Kasumi-1 (cell line): ENCODE measurements at regions not wholly inside any gene's neighbourhood (a gene's known extent, or its start where the extent isn't known, plus 50 kb on each side); places are given as distances from the start of the nearest gene placed in this dataset.
A peak's percentile ranks its signal among the peaks of the same experiment; 100 is the strongest.

Experiments
- DNase-seq, 2 experiments: peaks; one replicate each; lab custom pipeline; 2025; lab: John Stamatoyannopoulos, UW

DNA sequence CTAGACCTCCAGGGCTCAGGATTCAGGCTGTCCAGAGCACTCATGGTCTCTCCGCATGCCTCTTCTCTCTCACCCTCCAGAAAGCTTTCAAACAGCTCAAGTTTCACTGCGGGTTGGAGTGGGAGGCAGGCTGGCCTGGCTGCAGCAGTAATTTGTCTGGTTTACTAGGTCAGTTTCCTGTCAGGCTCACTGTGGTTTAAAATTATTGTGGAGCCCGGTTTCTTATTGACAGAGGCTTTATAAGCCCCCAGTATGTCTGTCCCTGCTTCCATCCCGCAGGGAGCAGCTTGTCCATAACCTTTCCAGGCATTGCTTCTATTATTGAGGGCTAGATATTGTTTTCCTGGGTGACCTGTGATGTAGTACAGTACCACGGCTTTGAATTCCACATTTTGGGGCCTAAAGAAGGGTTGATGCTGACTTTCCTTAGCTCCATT is 235.3 kb upstream of the SORL1-AS1 start:
- peak; percentile 14 to 37 for DNase-seq

GRCh38 chr11:121683791-121684190 is 231.0 kb upstream of the SORL1-AS1 start:
- DNase-seq, result no peak
